SU-DHL-6 (cell line): ENCODE measurements at regions not wholly inside any gene's neighbourhood (a gene's known extent, or its start where the extent isn't known, plus 50 kb on each side); places are given as distances from the start of the nearest gene placed in this dataset.

ENCODE experiments used
- H2AFZ ChIP-seq: fragments of 200-600 bp; sonication (generic); 2 replicates; pipeline ENCODE4 v1.6.1; 2014; ENCODE audit warnings: low read depth, mild to moderate bottlenecking, moderate library complexity, mixed read lengths, antibody characterized with exemption, low read length; ENCODE audit not compliant: severe bottlenecking
- H3F3A ChIP-seq: fragments of 200-600 bp; shearing (Covaris generic); 2 replicates; pipeline ENCODE4 v1.6.0; 2016; ENCODE audit warnings: antibody characterized with exemption, mild to moderate bottlenecking; ENCODE audit not compliant: insufficient read depth
- H3K27ac ChIP-seq: fragments of 200-600 bp; sonication (generic); 2 replicates; pipeline ENCODE4 v1.5.1; 2016; ENCODE audit warnings: low read depth, mild to moderate bottlenecking, low read length, moderate library complexity, mixed read lengths
- H3K27me3 ChIP-seq: fragments of 200-600 bp; sonication (generic), shearing (Covaris generic); 2 replicates; pipeline ENCODE4 v1.6.0; 2014; ENCODE audit warnings: mild to moderate bottlenecking, low read length
- H3K36me3 ChIP-seq: fragments of 200-600 bp; sonication (generic); 2 replicates; pipeline ENCODE4 v1.6.1; 2014; ENCODE audit warnings: mild to moderate bottlenecking, low read length, mixed read lengths
- H3K4me2 ChIP-seq: fragments of 300-600, 200-600 bp; shearing (Covaris generic), sonication (generic); 2 replicates; pipeline ENCODE4 v1.6.0; 2014; ENCODE audit warnings: low read length, low read depth, mild to moderate bottlenecking; ENCODE audit not compliant: poor library complexity, severe bottlenecking
- H3K4me3 ChIP-seq: fragments of 200-600 bp; sonication (generic); 2 replicates; pipeline ENCODE4 v1.5.1; 2014; ENCODE audit warnings: antibody characterized with exemption, low read length, mild to moderate bottlenecking, mixed read lengths; ENCODE audit not compliant: insufficient read depth, poor library complexity, severe bottlenecking
- H3K79me2 ChIP-seq: fragments of 200-600 bp; sonication (generic); 2 replicates; pipeline ENCODE4 v1.6.1; 2014; ENCODE audit warnings: mild to moderate bottlenecking, low read length, moderate library complexity; ENCODE audit not compliant: insufficient read depth
- H3K9ac ChIP-seq: fragments of 200-600 bp; sonication (generic); 2 replicates; pipeline ENCODE4 v1.7.0; 2014; ENCODE audit warnings: mild to moderate bottlenecking, low read length
- H3K9me2 ChIP-seq: fragments of 200-600 bp; sonication (generic); replicated peaks from 2 replicates; pipeline ENCODE4 v1.6.1; 2014; ENCODE audit warnings: low read length; ENCODE audit not compliant: insufficient read depth
- H3K9me3 ChIP-seq: fragments of 200-600 bp; sonication (generic); 2 replicates; pipeline ENCODE4 v1.6.1; 2014; ENCODE audit warnings: low read length, mixed read lengths; ENCODE audit not compliant: insufficient read depth
- H4K20me1 ChIP-seq: fragments of 200-600 bp; sonication (generic); 2 replicates; pipeline ENCODE4 v1.6.1; 2014; ENCODE audit warnings: low read depth, mild to moderate bottlenecking, antibody characterized with exemption, low read length, moderate library complexity, mixed read lengths
- CTCF ChIP-seq: fragments of 200-600 bp; sonication (generic); IDR thresholded peaks from one replicate; pipeline ENCODE4 v1.5.1; 2017; ENCODE audit warnings: antibody characterized with exemption, mild to moderate bottlenecking, low read length, moderate library complexity; ENCODE audit not compliant: insufficient read depth, poor library complexity, severe bottlenecking
- EZH2phosphoT487 ChIP-seq: fragments of 200-600 bp; sonication (generic), shearing (Covaris generic); conservative IDR thresholded peaks from 2 replicates; pipeline ENCODE4 v1.6.1; 2018; ENCODE audit warnings: mild to moderate bottlenecking, antibody characterized with exemption, low read length, moderate library complexity, mixed read lengths

GRCh38 chr2:147293991-147294824, 550.6 kb upstream of the ACVR2A start:
- Histone ChIP-seq H3K9me3 (no peaks in the 10 kb centered on the region), H3K79me2 (no peaks in the 10 kb centered on the region), H3F3A (no peaks in the 10 kb centered on the region), H3K9ac (no peak overlapping the region), H2AFZ (no peak overlapping the region), H4K20me1 (no peaks in the 10 kb centered on the region), H3K9me2 (no peaks in the 10 kb centered on the region), H3K4me3 (no peak overlapping the region), H3K4me2 (no peak overlapping the region), H3K27me3 (no peaks in the 10 kb centered on the region), H3K36me3 (no peaks in the 10 kb centered on the region), H3K27ac (no peak overlapping the region)
- no peak for TF ChIP-seq CTCF
- no peak for TF ChIP-seq EZH2phosphoT487

- Histone ChIP-seq H3K27me3 (no peaks in the 10 kb centered on the region), H4K20me1 (no peaks in the 10 kb centered on the region), H3K4me2 (no peak overlapping the region), H3K9me3 (no peaks in the 10 kb centered on the region), H3K4me3 (no peak overlapping the region), H3K9ac (no peak overlapping the region), H3K9me2 (no peaks in the 10 kb centered on the region), H3K79me2 (no peaks in the 10 kb centered on the region), H3K36me3 (no peaks in the 10 kb centered on the region), H2AFZ (no peak overlapping the region), H3K27ac (no peak overlapping the region), H3F3A (no peaks in the 10 kb centered on the region)
- TF ChIP-seq EZH2phosphoT487: no peak
- TF ChIP-seq CTCF: no peak
These were observed 556.7 kb upstream of the ACVR2A start for GRCh38 chr2:147288131-147288530.

DNA sequence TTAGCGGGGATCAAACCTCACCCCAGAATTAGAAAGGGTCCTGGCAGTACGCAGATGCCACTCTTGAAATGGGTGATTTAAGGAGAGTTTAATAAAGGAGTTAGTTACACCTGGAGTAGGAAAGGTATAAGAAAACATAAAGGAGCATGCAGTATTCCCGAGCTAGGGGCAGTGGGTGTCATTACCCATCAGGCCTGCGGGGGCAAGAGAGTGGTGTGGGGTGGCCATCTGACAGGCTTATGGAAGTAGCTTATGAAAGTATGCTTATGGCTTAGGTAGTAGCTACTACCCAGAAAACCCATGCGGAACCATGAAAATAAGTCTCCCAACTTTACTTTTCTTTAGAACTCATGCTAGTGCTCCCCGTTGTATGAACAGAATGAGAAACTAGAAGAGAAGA, 568.9 kb upstream of the ACVR2A start:
- no peaks in the 10 kb centered on the region for H3K27me3 ChIP-seq
- H2AFZ ChIP-seq: no peak overlapping the region
- no peak overlapping the region for H3K4me2 ChIP-seq
- H3K4me3 ChIP-seq: no peak overlapping the region
- H3K9me3 ChIP-seq: no peaks in the 10 kb centered on the region
- H3F3A ChIP-seq: no peaks in the 10 kb centered on the region
- TF ChIP-seq CTCF (no peak), EZH2phosphoT487 (no peak)
- no peak overlapping the region for H3K27ac ChIP-seq
- no peaks in the 10 kb centered on the region for H3K9me2 ChIP-seq
- H3K9ac ChIP-seq: no peak overlapping the region
- no peaks in the 10 kb centered on the region for H3K79me2 ChIP-seq
- H4K20me1 ChIP-seq: no peaks in the 10 kb centered on the region
- no peaks in the 10 kb centered on the region for H3K36me3 ChIP-seq
